HL-60 (cell line): ENCODE measurements at regions not wholly inside any gene's neighbourhood (a gene's known extent, or its start where the extent isn't known, plus 50 kb on each side); places are given as distances from the start of the nearest gene placed in this dataset.

Experiments used
- CTCF ChIP-seq: IDR thresholded peaks from one replicate; pipeline ENCODE4 v1.5.1; 2011; ENCODE audit warnings: low read length, control low read depth, inconsistent platforms; ENCODE audit not compliant: insufficient read depth
- POLR2AphosphoS5 ChIP-seq: IDR thresholded peaks from 2 replicates; pipeline ENCODE4 v1.6.1; 2012; ENCODE audit warnings: low read depth
- REST ChIP-seq: IDR thresholded peaks from 2 replicates; pipeline ENCODE4 v1.6.1; 2012; ENCODE audit warnings: low read depth; ENCODE audit not compliant: insufficient replicate concordance

GRCh38 chr6:163965426-163966348 lies 551.2 kb downstream of the QKI start:
- TF ChIP-seq POLR2AphosphoS5 (no peak), CTCF (no peak), REST (no peak)
